ENCODE measurements at regions not wholly inside any gene's neighbourhood (a gene's known extent, or its start where the extent isn't known, plus 50 kb on each side); places are given as distances from the start of the nearest gene placed in this dataset.

DNA sequence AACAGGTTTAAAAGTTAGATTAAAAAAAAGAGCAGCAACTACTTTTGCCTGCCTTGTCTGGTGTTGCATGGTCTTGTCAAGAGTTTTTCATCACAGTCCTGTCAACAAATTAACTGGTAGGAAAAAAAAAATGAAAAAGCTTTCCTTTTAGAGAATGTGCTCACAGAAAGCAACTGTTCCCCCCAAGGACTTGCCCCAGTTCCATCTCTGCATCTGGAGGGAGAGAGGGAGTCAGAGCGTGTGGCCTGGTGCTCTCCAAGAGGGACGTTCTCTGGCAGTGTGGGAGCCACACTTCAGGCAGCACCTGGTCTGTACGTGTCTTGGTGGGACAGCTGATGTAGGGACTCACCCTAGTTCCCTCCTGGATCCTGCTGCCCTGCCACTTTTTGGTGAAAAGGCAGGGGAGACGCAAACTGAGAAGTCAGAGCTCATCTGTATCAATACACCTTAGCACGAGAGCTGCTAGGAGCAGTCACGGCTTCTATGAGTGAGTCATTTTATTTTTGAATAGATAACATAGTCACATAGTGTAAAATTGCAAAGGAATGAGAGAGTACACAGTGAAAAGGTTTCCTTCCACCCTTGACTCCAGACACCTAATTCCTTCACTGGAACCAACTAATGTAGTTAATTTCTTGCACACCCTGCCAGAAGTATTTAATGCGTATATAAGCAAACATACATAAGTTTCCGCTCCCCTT is 172.5 kb upstream of the MGAT5 start:
- Histone ChIP-seq H3K27ac (ENCODE audit: low read depth in 2 of 2, low read length in 2 of 2) (no peak overlapping the region), H3K36me3 (ENCODE audit: control insufficient read depth in 2 of 3, insufficient read depth in 3 of 3, low read length in 3 of 3) (no peaks in the 10 kb centered on the region), H3K27me3 (ENCODE audit: control insufficient read depth, insufficient read depth, low read length) (no peaks in the 10 kb centered on the region), H3K4me3 (ENCODE audit: low read length in 3 of 3) (no peak overlapping the region), H3K9me3 (ENCODE audit: control insufficient read depth in 2 of 3, insufficient read depth in 1 of 3, low read length in 3 of 3) (no peaks in the 10 kb centered on the region), H3K4me1 (ENCODE audit: control insufficient read depth in 2 of 3, insufficient read depth in 2 of 3, low read depth in 1 of 3, low read length in 3 of 3) (no peaks in the 10 kb centered on the region), H3K9ac (ENCODE audit: low read length in 3 of 3) (no peak overlapping the region)
- DNase-seq (no peak), FAIRE-seq (no peak)
- TF ChIP-seq, protein P1, sequence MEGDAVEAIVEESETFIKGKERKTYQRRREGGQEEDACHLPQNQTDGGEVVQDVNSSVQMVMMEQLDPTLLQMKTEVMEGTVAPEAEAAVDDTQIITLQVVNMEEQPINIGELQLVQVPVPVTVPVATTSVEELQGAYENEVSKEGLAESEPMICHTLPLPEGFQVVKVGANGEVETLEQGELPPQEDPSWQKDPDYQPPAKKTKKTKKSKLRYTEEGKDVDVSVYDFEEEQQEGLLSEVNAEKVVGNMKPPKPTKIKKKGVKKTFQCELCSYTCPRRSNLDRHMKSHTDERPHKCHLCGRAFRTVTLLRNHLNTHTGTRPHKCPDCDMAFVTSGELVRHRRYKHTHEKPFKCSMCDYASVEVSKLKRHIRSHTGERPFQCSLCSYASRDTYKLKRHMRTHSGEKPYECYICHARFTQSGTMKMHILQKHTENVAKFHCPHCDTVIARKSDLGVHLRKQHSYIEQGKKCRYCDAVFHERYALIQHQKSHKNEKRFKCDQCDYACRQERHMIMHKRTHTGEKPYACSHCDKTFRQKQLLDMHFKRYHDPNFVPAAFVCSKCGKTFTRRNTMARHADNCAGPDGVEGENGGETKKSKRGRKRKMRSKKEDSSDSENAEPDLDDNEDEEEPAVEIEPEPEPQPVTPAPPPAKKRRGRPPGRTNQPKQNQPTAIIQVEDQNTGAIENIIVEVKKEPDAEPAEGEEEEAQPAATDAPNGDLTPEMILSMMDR (IDR thresholded peaks at IDR 0.05; ENCODE audit: borderline replicate concordance, extremely low read depth, insufficient read depth), result no peak
- intact Hi-C loops (cut with DNase I), result no loop called here

DNA sequence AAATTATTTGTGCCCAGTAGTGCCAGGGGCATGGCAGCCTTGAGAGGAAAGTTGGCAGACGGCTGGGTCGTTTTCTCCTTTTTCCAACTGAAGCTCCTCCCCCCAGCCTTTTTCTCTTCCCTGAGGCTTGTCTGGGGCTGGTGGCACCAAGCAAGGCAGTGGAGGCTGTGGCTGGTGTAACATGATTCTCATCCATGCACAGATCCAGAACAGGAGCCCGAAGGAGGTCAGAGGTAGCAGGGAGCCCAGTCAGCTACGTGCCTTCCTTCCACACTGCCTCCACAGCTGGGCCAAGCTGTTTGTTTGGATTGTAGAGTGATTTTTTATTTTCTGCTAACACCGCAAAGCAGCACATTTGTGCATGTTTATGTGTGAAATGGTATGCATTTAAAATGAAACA is 170.3 kb upstream of the MGAT5 start:
- TF ChIP-seq, protein P1 (IDR thresholded peaks at IDR 0.05; ENCODE audit: borderline replicate concordance, extremely low read depth, insufficient read depth), result no peak
- H3K4me1 ChIP-seq (ENCODE audit: control insufficient read depth in 2 of 3, insufficient read depth in 2 of 3, low read depth in 1 of 3, low read length in 3 of 3), result peaks cover 0 to 7% (median 3%) of the 10 kb centered on the region in 3 donors
- DNase-seq (peak in 1 of 5 donors; percentile 30), FAIRE-seq (no peak)
- no peak overlapping the region for H3K4me3 ChIP-seq (ENCODE audit: low read length in 3 of 3)
- no peaks in the 10 kb centered on the region for H3K36me3 ChIP-seq (ENCODE audit: control insufficient read depth in 2 of 3, insufficient read depth in 3 of 3, low read length in 3 of 3)
- no peak overlapping the region for H3K27ac ChIP-seq (ENCODE audit: low read depth in 2 of 2, low read length in 2 of 2)
- H3K9me3 ChIP-seq (ENCODE audit: control insufficient read depth in 2 of 3, insufficient read depth in 1 of 3, low read length in 3 of 3), result no peaks in the 10 kb centered on the region
- intact Hi-C loops (cut with DNase I), result no loop called here
- no peak overlapping the region for H3K9ac ChIP-seq (ENCODE audit: low read length in 3 of 3)
- no peaks in the 10 kb centered on the region for H3K27me3 ChIP-seq (ENCODE audit: control insufficient read depth, insufficient read depth, low read length)

DNA sequence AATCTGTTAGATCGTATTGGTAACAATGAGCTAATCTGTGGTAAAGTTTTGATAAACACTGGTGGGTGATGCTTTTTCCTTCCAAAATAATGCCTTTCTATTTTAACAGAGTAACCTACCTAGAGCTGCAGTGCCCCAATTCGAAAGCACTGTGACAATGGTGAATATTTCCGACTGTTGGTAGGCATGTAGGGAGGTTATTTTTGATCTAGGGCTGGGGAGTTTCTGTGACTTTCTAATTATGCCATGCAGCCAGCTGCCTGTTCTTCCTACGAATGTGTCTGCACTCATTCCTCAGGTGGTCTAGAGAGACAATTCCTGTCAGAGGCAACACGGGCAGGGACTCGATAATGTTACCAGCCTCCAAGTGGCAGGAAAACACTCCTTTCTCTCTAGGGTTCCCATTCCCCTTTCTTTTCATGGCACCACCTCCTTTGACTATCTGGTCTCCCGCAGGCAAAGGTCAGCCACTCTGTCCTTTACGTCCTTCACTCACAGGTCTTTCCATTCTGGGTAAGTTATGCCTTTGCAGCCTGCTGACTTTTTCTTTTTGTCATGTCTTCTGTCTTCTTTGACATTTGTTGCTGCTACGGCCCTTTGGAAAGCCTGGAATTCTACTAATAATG is 167.2 kb upstream of the MGAT5 start:
- Histone ChIP-seq H3K4me3 (ENCODE audit: low read length in 3 of 3) (no peak overlapping the region), H3K36me3 (ENCODE audit: control insufficient read depth in 2 of 3, insufficient read depth in 3 of 3, low read length in 3 of 3) (no peaks in the 10 kb centered on the region), H3K27ac (ENCODE audit: low read depth in 2 of 2, low read length in 2 of 2) (no peak overlapping the region), H3K27me3 (ENCODE audit: control insufficient read depth, insufficient read depth, low read length) (no peaks in the 10 kb centered on the region), H3K9me3 (ENCODE audit: control insufficient read depth in 2 of 3, insufficient read depth in 1 of 3, low read length in 3 of 3) (no peaks in the 10 kb centered on the region), H3K4me1 (ENCODE audit: control insufficient read depth in 2 of 3, insufficient read depth in 2 of 3, low read depth in 1 of 3, low read length in 3 of 3) (peaks cover 0 to 14% (median 3%) of the 10 kb centered on the region in 3 donors), H3K9ac (ENCODE audit: low read length in 3 of 3) (no peak overlapping the region)
- FAIRE-seq, result no peak
- no peak for DNase-seq
- TF ChIP-seq, protein P1 (IDR thresholded peaks at IDR 0.05; ENCODE audit: borderline replicate concordance, extremely low read depth, insufficient read depth), result no peak
- intact Hi-C loops (cut with DNase I), result no loop called here
